Fibroblast of gingiva (primary cell): ENCODE measurements at regions not wholly inside any gene's neighbourhood (a gene's known extent, or its start where the extent isn't known, plus 50 kb on each side); places are given as distances from the start of the nearest gene placed in this dataset.

Source experiments
- DNase-seq: peaks from one replicate; pipeline ENCODE4 v3.0.0-alpha.2; 2011; ENCODE audit warnings: low read depth

- DNase-seq, result no peak
Measured at GRCh38 chr20:51158226-51158625, 135.3 kb upstream of the KCNG1 start.

GRCh38 chr20:51156041-51156982 is 133.4 kb upstream of the KCNG1 start:
- DNase-seq, result peak; percentile 43

- no peak for DNase-seq
Measured at GRCh38 chr20:51154708-51155690, 132.1 kb upstream of the KCNG1 start.

- DNase-seq, result no peak
Measured at GRCh38 chr20:51153867-51154707, 131.2 kb upstream of the KCNG1 start.

- DNase-seq, result no peak
Measured at GRCh38 chr20:51148941-51149340, 126.0 kb upstream of the KCNG1 start.

GRCh38 chr20:51144476-51144875 is 121.6 kb upstream of the KCNG1 start:
- no peak for DNase-seq

- DNase-seq, result no peak
Measured at GRCh38 chr20:51143652-51144051, 120.7 kb upstream of the KCNG1 start.

- DNase-seq, result no peak
Measured at GRCh38 chr20:51142448-51142847, 119.5 kb upstream of the KCNG1 start.

- no peak for DNase-seq
Measured at GRCh38 chr20:51140671-51141070, 117.8 kb upstream of the KCNG1 start.

GRCh38 chr20:51139891-51140290 is 117.0 kb upstream of the KCNG1 start:
- no peak for DNase-seq

GRCh38 chr20:51138576-51138975 is 115.7 kb upstream of the KCNG1 start:
- DNase-seq, result no peak

GRCh38 chr20:51137461-51137860 is 114.6 kb upstream of the KCNG1 start:
- no peak for DNase-seq

- DNase-seq, result no peak
Measured at GRCh38 chr20:51135926-51136715, 113.2 kb upstream of the KCNG1 start.

GRCh38 chr20:51134405-51134804 is 111.5 kb upstream of the KCNG1 start:
- no peak for DNase-seq

- DNase-seq, result no peak
Measured at GRCh38 chr20:51132279-51132678, 109.4 kb upstream of the KCNG1 start.

- no peak for DNase-seq
Measured at GRCh38 chr20:51131811-51132210, 108.9 kb upstream of the KCNG1 start.

GRCh38 chr20:51129147-51129776 is 106.4 kb upstream of the KCNG1 start:
- no peak for DNase-seq

GRCh38 chr20:51128198-51128597 is 105.3 kb upstream of the KCNG1 start:
- peak; percentile 40 for DNase-seq

- no peak for DNase-seq
Measured at GRCh38 chr20:51127713-51128112, 104.8 kb upstream of the KCNG1 start.

GRCh38 chr20:51126337-51126736 is 103.4 kb upstream of the KCNG1 start:
- no peak for DNase-seq
